BE2C (cell line): ENCODE measurements at regions not wholly inside any gene's neighbourhood (a gene's known extent, or its start where the extent isn't known, plus 50 kb on each side); places are given as distances from the start of the nearest gene placed in this dataset.
"Not testable (repeated sequence)": the region's sequence is repeated elsewhere in the genome, so short reads cannot be mapped to it uniquely, and the experiment has no call there.

Experiments
- DNase-seq: peaks from one replicate; pipeline ENCODE4 v3.0.0-alpha.2; 2020
- H3K27me3 ChIP-seq: fragments of 250-450 bp; sonication (Bioruptor Pico); 2 replicates; pipeline ENCODE4 v1.5.1; 2020; ENCODE audit warnings: mild to moderate bottlenecking
- H3K36me3 ChIP-seq: fragments of 250-450 bp; sonication (Bioruptor Pico); 2 replicates; pipeline ENCODE4 v1.5.1; 2020; ENCODE audit warnings: mild to moderate bottlenecking
- H3K4me1 ChIP-seq: fragments of 250-450 bp; sonication (Bioruptor Pico); 2 replicates; pipeline ENCODE4 v1.5.1; 2020
- H3K4me3 ChIP-seq: 2 replicates; pipeline ENCODE4 v1.5.1; 2011; ENCODE audit warnings: low read depth, low read length
- H3K9me3 ChIP-seq: fragments of 250-450 bp; sonication (Bioruptor Pico); 2 replicates; pipeline ENCODE4 v1.5.1; 2020
- CTCF ChIP-seq: IDR thresholded peaks from 2 replicates; pipeline ENCODE4 v1.5.1; 2012; ENCODE audit warnings: mild to moderate bottlenecking, low read depth, low read length

GRCh38 chrX:27254656-27255055 lies 208.5 kb downstream of the PPP4R3C start:
- Histone ChIP-seq H3K36me3 (no peaks in the 10 kb centered on the region), H3K4me1 (no peaks in the 10 kb centered on the region), H3K4me3 (no peak overlapping the region), H3K9me3 (no peaks in the 10 kb centered on the region), H3K27me3 (no peaks in the 10 kb centered on the region)
- no peak for TF ChIP-seq CTCF
- DNase-seq: no peak

GRCh38 chrX:27251369-27251768 lies 211.8 kb downstream of the PPP4R3C start:
- H3K9me3 ChIP-seq: no peaks in the 10 kb centered on the region
- H3K4me1 ChIP-seq: no peaks in the 10 kb centered on the region
- TF ChIP-seq CTCF: no peak
- H3K27me3 ChIP-seq: no peaks in the 10 kb centered on the region
- DNase-seq: no peak
- no peak overlapping the region for H3K4me3 ChIP-seq
- H3K36me3 ChIP-seq: no peaks in the 10 kb centered on the region

GRCh38 chrX:27242581-27242980 lies 220.6 kb downstream of the PPP4R3C start:
- no peak for DNase-seq
- no peak for TF ChIP-seq CTCF
- H3K4me3 ChIP-seq: no peak overlapping the region
- no peaks in the 10 kb centered on the region for H3K4me1 ChIP-seq
- H3K36me3 ChIP-seq: no peaks in the 10 kb centered on the region
- H3K27me3 ChIP-seq: no peaks in the 10 kb centered on the region
- no peaks in the 10 kb centered on the region for H3K9me3 ChIP-seq

GRCh38 chrX:27241981-27242380 lies 221.2 kb downstream of the PPP4R3C start:
- H3K4me1 ChIP-seq: no peaks in the 10 kb centered on the region
- H3K27me3 ChIP-seq: no peaks in the 10 kb centered on the region
- H3K4me3 ChIP-seq: no peak overlapping the region
- no peaks in the 10 kb centered on the region for H3K9me3 ChIP-seq
- no peak for TF ChIP-seq CTCF
- DNase-seq: no peak
- H3K36me3 ChIP-seq: no peaks in the 10 kb centered on the region

GRCh38 chrX:27240042-27240441 lies 223.1 kb downstream of the PPP4R3C start:
- H3K36me3 ChIP-seq, H3K4me1 ChIP-seq, H3K9me3 ChIP-seq, DNase-seq, H3K4me3 ChIP-seq, H3K27me3 ChIP-seq: not testable (repeated sequence)

GRCh38 chrX:27236681-27237080 lies 226.5 kb downstream of the PPP4R3C start:
- Histone ChIP-seq H3K4me1 (no peaks in the 10 kb centered on the region), H3K27me3 (no peaks in the 10 kb centered on the region), H3K9me3 (no peaks in the 10 kb centered on the region), H3K4me3 (no peak overlapping the region), H3K36me3 (no peaks in the 10 kb centered on the region)
- no peak for DNase-seq
- no peak for TF ChIP-seq CTCF

- TF ChIP-seq CTCF: no peak
- Histone ChIP-seq H3K4me1 (no peaks in the 10 kb centered on the region), H3K9me3 (no peaks in the 10 kb centered on the region), H3K4me3 (no peak overlapping the region), H3K36me3 (no peaks in the 10 kb centered on the region), H3K27me3 (no peaks in the 10 kb centered on the region)
- no peak for DNase-seq
Observed at GRCh38 chrX:27229721-27230120, 233.4 kb downstream of the PPP4R3C start.
